Fibroblast of the conjunctiva (primary cell): ENCODE measurements at regions not wholly inside any gene's neighbourhood (a gene's known extent, or its start where the extent isn't known, plus 50 kb on each side); places are given as distances from the start of the nearest gene placed in this dataset.

Experiments
- DNase-seq: peaks from one replicate; pipeline ENCODE4 v3.0.0-alpha.2; 2010; ENCODE audit warnings: low read depth

DNA sequence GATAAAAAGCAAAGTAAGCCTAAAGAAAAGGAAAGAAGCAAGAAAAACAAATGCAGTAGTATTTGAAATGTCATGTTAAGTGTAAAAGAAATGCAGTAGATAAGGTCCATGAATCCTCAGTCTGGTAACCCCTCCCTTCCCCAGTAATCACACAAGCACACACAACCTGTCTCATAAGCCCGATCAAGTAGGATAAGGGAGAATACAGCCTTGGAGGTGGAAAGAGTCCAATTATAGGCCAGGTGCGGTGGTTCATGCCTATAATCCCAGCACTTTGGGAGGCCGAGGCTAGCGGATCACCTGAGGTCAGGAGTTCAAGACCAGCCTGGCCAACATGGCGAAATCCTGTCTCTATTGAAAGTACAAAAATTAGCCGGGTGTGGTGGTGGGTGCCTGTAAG lies 117.9 kb downstream of the GADD45G start:
- DNase-seq, result no peak

GRCh38 chr9:89723469-89724100 lies 118.8 kb downstream of the GADD45G start:
- no peak for DNase-seq

DNA sequence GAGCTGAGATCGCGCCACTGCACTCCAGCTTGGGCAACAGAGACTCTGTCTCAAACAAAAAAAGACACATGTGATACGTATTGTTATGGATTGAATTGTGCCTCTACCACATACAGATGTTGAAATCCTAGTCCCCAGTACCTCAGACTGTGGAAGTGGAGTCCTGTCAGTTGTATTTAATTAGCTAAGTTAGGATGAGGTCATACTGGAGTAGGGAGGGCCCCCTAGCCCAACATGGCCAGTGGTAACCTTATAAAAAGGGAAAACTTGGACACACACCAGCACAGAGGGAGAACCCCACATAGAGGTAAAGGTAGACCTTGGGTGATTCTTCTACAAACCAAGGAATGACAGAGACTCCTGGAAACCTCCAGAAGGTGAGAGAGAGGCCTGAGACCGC lies 119.8 kb downstream of the GADD45G start:
- no peak for DNase-seq

DNA sequence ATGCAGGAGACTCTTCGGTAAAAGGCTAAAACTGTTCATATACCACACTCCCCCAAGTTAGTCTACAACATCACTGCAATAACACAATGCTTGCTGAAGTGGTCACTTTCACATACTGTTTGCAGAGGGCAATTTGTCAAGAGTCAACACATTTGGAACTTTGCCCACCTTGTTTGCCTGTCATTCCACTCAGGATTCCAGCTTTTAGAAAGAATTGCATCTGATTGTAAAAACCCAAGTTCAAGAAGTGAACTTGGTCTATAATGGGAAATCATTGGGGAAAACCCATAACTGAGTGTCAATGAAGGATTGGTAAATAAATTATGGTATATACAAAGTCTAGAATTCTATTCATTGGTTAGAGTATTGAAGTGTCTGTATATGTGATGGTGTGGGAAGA lies 120.5 kb downstream of the GADD45G start:
- no peak for DNase-seq

GRCh38 chr9:89729954-89730530 lies 125.2 kb downstream of the GADD45G start:
- no peak for DNase-seq

DNA sequence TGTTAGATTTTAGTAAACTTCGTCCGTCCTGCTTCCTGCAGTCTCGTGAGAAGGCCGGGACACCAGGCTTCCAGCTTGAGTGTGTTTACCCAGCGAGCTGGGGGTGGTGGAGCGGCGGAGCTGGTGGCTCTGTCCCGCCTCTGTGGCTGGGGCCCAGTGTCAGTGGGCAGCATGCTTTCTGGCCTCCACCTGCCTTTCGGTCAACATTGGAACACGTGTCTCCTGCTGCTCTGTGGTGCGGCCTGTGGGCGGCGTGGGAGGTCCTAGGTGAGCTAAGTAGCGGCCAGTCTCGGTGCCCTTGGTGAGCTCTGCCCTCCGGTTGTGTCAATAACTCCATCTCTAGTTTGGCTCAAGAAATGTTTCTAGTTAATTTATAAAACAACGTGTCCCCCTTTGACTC lies 125.9 kb downstream of the GADD45G start:
- no peak for DNase-seq

DNA sequence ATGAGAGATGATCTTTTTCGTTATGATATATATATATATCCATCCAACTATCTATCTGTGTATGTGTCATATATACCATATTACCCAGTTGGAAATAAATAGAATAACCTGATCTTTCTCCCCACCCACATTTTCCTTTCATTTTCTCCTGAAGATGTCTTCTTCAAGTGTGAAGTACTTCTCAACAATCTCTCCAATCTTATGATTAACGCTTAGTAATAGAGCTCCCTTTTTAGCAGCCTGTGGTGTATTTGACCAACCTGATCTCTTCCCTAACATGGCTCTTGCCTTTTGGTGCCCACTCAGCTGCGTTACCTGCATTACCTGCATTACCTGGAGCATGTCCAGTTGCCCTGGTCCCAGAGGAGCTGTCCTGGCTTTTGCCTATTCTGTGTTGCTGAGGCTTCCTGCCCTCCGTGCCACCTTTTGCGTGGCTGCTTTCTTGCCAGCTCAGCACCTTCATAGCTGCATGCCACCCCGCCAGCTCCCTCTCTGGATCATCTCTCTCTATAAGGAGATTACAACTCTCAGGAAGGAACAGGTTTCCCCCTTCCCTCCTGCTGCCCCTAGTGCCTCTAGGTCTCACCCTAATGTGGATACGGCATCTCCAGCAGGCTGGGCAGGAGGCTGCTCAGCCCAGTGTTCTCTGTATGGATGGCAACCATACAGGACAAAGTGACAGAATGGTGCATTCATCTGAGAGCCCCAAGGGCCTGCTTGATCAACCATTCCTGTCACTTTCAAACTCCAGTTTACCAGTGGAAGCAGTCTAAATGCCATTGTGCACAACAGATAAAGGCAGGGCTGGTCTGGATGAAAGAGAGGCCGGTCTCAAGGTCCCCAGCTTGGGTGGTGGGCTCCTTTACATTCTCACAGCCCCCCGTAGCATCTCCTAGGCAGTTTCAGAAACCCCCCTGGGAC lies 126.7 kb downstream of the GADD45G start:
- DNase-seq, result no peak

- no peak for DNase-seq
These were observed 127.6 kb downstream of the GADD45G start for GRCh38 chr9:89732295-89732938.

GRCh38 chr9:89732939-89733324 lies 128.1 kb downstream of the GADD45G start:
- DNase-seq, result no peak

- no peak for DNase-seq
These were observed 129.8 kb downstream of the GADD45G start for GRCh38 chr9:89734600-89735041.

DNA sequence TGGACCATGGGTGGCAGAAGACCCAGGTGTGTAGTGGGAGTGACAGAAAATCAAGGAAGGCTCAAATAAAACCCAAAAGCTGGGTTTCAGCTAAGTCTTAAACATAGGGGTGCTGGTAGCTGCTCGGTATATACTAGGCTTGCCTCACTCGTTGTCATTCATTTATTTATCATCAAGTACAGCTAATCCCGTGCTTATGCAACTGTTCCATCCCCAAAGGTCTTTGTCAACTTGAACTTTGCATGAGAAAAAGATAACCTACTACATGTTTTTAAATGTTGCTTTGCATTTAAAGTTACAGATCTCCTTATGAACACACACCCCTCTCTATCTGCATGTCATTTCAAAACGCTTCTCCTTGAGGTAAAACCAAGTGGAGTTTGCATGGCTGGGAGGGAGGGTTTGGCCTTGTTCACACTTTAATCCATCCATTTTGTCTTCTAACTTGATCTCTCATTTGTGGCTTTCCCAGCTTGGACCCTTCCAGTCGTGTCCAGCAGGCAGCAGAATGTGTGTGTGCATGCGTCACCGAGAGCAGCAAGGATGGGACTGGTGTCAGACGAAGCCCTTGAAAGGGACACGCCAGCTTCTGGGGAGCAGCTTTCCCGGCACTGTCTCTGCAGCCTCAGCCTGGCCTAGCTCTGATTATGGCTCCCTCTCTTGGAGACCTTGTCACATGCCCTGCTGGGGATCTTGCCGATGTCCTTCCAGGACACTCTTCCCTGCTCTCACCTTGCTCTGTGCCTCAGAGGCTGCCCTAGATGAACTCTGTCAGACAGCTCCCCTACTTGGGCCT lies 133.5 kb downstream of the GADD45G start:
- no peak for DNase-seq

DNA sequence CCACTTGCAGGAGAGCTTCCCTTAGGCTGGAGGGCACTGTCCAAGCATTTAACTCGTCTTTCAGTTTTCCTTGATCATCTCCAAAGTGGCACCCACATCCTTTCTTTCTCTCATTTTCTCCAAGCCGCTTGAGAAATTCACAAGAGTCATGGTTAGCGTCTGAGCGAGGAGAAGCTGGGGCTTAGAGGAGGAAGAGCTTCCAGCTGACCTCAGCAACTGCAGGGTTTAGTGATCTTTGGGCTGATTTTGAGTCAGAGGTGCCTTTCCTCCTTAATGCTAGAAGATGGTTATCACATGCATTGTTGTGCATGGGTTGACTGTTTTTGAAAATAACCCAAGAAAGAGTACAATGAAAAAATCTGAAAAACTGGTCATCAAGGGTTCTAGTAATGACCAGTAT lies 134.7 kb downstream of the GADD45G start:
- DNase-seq, result no peak

DNA sequence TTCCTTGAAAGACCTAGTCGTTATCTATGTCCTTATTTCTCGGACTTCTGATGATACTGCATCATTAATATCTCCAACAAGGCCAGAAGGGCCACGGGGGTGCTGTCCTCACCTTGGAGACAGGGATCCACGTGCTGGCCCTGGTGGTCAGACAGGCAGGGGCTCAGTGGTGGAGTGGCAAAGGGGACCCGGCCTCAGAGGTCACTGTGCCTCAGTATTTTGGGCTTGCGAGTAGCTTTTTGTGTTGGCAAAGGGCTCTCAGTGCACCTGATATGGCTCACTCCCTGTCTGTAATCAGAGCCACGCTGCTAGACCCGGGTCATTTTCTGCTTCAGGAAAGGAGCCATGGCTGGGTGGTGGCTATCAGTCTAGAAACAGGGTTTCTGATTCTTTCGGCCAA lies 135.1 kb downstream of the GADD45G start:
- DNase-seq, result no peak

DNA sequence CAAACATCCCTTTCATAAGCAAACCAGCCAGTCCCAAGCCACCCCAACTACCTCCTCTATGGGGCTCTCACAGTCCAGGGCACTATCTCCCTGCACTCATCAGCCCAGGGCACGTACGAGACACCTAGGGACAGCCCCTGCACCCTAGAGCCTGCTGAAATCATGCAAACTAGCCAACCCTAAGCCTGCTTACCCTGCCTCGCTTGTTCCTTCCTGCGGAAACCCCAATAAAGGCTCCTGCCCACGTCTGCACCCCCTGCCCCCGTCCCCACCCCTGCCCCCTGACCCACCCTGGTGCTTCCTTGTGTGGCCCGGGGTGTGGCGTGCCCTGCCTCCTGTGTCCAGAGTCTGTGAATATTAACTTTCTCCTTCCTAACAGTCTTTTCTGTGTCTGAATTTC lies 135.9 kb downstream of the GADD45G start:
- DNase-seq, result no peak

DNA sequence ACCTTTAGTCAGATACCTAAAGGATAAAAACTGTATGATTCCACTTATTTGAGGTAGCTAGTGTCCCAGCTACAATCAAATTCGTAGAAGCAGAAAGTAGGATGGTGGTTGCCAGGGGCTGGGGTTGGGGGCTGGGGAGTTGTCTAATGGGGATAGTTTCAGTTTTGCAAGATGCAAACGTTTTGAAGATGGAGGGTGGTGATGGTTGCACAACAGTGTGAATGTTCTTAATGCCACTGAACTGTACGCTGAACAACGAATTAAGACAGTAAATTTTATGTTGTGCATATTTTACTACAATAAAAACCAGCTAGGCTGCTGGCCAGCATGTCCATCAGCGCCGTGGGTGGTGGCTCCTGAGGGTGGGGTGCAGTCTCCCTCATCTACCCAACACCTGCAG lies 137.8 kb downstream of the GADD45G start:
- DNase-seq, result no peak

GRCh38 chr9:89743216-89743572 lies 138.4 kb downstream of the GADD45G start:
- DNase-seq, result no peak

GRCh38 chr9:89743573-89744254 lies 138.9 kb downstream of the GADD45G start:
- no peak for DNase-seq

DNA sequence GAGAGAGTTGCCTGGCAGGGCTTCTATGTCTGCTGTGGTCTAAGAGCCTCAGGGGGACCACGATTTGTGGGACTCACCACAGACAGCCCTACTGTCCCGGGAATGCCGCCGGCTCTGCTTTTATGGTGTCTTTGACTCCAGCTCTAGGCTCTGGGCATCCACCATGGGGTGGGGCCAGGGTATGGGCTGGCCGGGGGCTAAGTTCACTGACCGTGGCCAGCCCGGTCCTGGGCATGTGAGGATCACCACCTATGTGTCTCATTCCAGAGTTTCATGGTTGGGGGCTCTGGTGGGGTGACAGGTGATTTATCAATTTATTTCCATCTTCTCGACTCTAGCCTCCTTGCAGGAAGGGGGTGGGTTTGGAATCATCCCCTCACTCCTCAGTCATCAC lies 139.4 kb downstream of the GADD45G start:
- DNase-seq, result no peak

DNA sequence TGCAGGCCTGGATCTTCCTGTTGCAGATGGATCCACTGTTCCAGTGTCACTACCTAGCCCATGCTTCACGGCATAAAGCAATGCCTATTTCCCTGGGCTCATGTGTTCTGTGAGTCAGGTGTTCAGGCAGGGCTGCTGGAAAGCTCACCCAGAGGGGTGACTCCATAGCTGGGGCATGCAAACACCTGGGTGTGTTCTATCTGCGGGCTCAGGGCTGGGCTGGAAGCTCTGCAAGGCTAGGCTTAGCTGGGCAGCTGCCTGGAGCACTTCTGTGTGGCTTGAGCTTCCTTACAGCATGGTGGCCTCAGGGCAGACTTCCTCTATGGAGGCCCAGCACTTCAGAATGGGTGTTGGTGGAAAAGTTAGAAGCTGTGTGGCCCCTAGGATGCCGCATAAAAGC lies 139.9 kb downstream of the GADD45G start:
- no peak for DNase-seq

DNA sequence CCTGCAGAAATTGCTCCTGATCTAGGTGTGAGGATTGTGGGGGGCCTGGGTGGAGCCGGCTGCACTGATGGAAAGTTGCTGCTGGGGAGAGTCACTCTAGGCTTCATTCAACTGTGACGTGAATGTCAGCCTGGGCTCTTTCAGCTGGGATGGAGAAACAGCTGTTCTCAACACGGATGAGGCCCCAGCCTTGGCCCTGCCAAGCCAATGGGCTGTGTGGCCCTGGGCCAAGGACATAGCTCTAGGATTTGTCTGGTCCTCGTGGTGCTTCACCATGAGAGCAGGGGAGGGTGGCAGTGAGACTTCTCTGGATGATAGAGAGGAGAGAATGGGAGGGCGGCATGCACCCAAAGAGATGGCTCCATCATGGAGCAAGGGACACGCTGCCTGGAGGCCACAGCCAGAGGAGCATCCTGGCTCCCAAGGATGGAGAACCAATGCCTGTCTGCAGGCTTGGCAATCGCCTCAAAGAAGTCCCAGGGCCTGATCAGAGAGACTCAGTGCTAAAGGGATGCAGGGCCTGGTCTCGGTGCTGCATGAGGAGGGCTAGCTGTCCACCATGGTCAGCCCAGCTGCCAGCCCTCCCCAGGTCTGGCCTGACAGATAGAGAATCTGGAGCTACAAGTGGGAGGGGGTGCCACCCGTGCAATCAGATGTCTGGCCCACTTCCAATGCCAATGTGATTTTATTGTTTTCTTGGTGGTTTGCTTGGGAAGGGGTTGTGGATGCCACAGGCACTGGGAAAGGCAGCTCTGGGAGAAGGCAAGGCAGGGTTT lies 141.0 kb downstream of the GADD45G start:
- no peak for DNase-seq
